ENCODE measurements at regions not wholly inside any gene's neighbourhood (a gene's known extent, or its start where the extent isn't known, plus 50 kb on each side); places are given as distances from the start of the nearest gene placed in this dataset.
"Not testable (repeated sequence)": the region's sequence is repeated elsewhere in the genome, so short reads cannot be mapped to it uniquely, and the experiment has no call there.

- H3K9me3 Mint-ChIP-seq, result no peaks in the 10 kb centered on the region
- no peaks in the 10 kb centered on the region for H3K36me3 Mint-ChIP-seq (ENCODE audit: low read depth)
- H3K4me3 Mint-ChIP-seq, result no peak overlapping the region
- peaks cover 7% of the 10 kb centered on the region for H3K4me1 Mint-ChIP-seq
- H3K27ac Mint-ChIP-seq, result no peak overlapping the region
- DNase-seq, result no peak
- peaks cover 3% of the 10 kb centered on the region for H3K27me3 Mint-ChIP-seq (ENCODE audit: low read depth, poor library complexity)
- no peak for TF ChIP-seq CTCF (IDR thresholded peaks at IDR 0.05)
Observed at GRCh38 chr4:18180892-18181291, 159.3 kb upstream of the LCORL start.

- H3K27me3 Mint-ChIP-seq (ENCODE audit: low read depth, poor library complexity), result peaks cover 3% of the 10 kb centered on the region
- no peak overlapping the region for H3K27ac Mint-ChIP-seq
- no peaks in the 10 kb centered on the region for H3K36me3 Mint-ChIP-seq (ENCODE audit: low read depth)
Observed at GRCh38 chr4:18180122-18180521, 158.6 kb upstream of the LCORL start.

GRCh38 chr4:18171896-18172295, 150.3 kb upstream of the LCORL start:
- no peaks in the 10 kb centered on the region for H3K4me1 Mint-ChIP-seq
- no peaks in the 10 kb centered on the region for H3K9me3 Mint-ChIP-seq
- no peak for TF ChIP-seq CTCF (IDR thresholded peaks at IDR 0.05)
- H3K27ac Mint-ChIP-seq, result no peak overlapping the region
- DNase-seq, result no peak
- H3K4me3 Mint-ChIP-seq, result no peak overlapping the region
- H3K36me3 Mint-ChIP-seq (ENCODE audit: low read depth), result no peaks in the 10 kb centered on the region
- H3K27me3 Mint-ChIP-seq (ENCODE audit: low read depth, poor library complexity), result no peaks in the 10 kb centered on the region

More at GRCh38 chr4:18180122-18180521, 158.6 kb upstream of the LCORL start:
- no peak overlapping the region for H3K4me3 Mint-ChIP-seq
- H3K9me3 Mint-ChIP-seq, result no peaks in the 10 kb centered on the region
- DNase-seq, result no peak
- no peak for TF ChIP-seq CTCF (IDR thresholded peaks at IDR 0.05)
- peaks cover 7% of the 10 kb centered on the region for H3K4me1 Mint-ChIP-seq

GRCh38 chr4:18167831-18168230, 146.3 kb upstream of the LCORL start:
- no peaks in the 10 kb centered on the region for H3K4me1 Mint-ChIP-seq
- H3K9me3 Mint-ChIP-seq, result peaks cover 4% of the 10 kb centered on the region
- TF ChIP-seq CTCF (IDR thresholded peaks at IDR 0.05), result no peak
- H3K27ac Mint-ChIP-seq, result no peak overlapping the region
- no peaks in the 10 kb centered on the region for H3K27me3 Mint-ChIP-seq (ENCODE audit: low read depth, poor library complexity)
- no peak overlapping the region for H3K4me3 Mint-ChIP-seq
- no peak for DNase-seq
- no peaks in the 10 kb centered on the region for H3K36me3 Mint-ChIP-seq (ENCODE audit: low read depth)

GRCh38 chr4:18166925-18167324, 145.4 kb upstream of the LCORL start:
- no peak for DNase-seq
- Mint-ChIP-seq H3K36me3 (ENCODE audit: low read depth) (no peaks in the 10 kb centered on the region), H3K27me3 (ENCODE audit: low read depth, poor library complexity) (no peaks in the 10 kb centered on the region), H3K4me3 (no peak overlapping the region), H3K4me1 (no peaks in the 10 kb centered on the region), H3K9me3 (peaks cover 8% of the 10 kb centered on the region), H3K27ac (no peak overlapping the region)
- TF ChIP-seq CTCF (IDR thresholded peaks at IDR 0.05), result no peak

- H3K4me1 Mint-ChIP-seq, result no peaks in the 10 kb centered on the region
- H3K27ac Mint-ChIP-seq, result no peak overlapping the region
Observed at GRCh38 chr4:18162453-18162852, 140.9 kb upstream of the LCORL start.

GRCh38 chr4:18159117-18159912, 137.8 kb upstream of the LCORL start:
- not testable (repeated sequence) for H3K4me1 Mint-ChIP-seq; DNase-seq; H3K27me3 Mint-ChIP-seq (ENCODE audit: low read depth, poor library complexity); H3K36me3 Mint-ChIP-seq (ENCODE audit: low read depth); H3K4me3 Mint-ChIP-seq; H3K27ac Mint-ChIP-seq
- peaks cover 31% of the 10 kb centered on the region for H3K9me3 Mint-ChIP-seq

More at GRCh38 chr4:18162453-18162852, 140.9 kb upstream of the LCORL start:
- H3K36me3 Mint-ChIP-seq (ENCODE audit: low read depth), result no peaks in the 10 kb centered on the region
- no peaks in the 10 kb centered on the region for H3K27me3 Mint-ChIP-seq (ENCODE audit: low read depth, poor library complexity)
- no peak for TF ChIP-seq CTCF (IDR thresholded peaks at IDR 0.05)
- peaks cover 30% of the 10 kb centered on the region for H3K9me3 Mint-ChIP-seq
- H3K4me3 Mint-ChIP-seq, result no peak overlapping the region
- no peak for DNase-seq
